Aorta (tissue), 5 donors: ENCODE measurements at regions not wholly inside any gene's neighbourhood (a gene's known extent, or its start where the extent isn't known, plus 50 kb on each side); places are given as distances from the start of the nearest gene placed in this dataset.
"Not testable (repeated sequence)": the region's sequence is repeated elsewhere in the genome, so short reads cannot be mapped to it uniquely, and the experiment has no call there.

Experiments used
- ATAC-seq: fragments of 200-7000 bp; cut with Tn5 transposase; one replicate; pipeline ENCODE4 v1.9.1; 2022; ENCODE audit warnings: moderate library complexity; ENCODE audit not compliant: low FRiP score
- DNase-seq, 2 donors: peaks; one replicate each; pipeline ENCODE4 v3.0.0-alpha.2; 2020
- H3K27ac ChIP-seq, 2 donors: one replicate each; pipeline ENCODE4 v1.5.1; 2013; ENCODE audit warnings: low read length in 2 of 2, mild to moderate bottlenecking in 2 of 2, moderate library complexity in 2 of 2, control low read depth in 1 of 2, inconsistent platforms in 1 of 2, low read depth in 1 of 2
- H3K27me3 ChIP-seq, 2 donors: one replicate each; pipeline ENCODE4 v1.6.1; 2013; ENCODE audit warnings: control low read depth in 1 of 2, low read length in 1 of 2, mild to moderate bottlenecking in 1 of 2, moderate library complexity in 1 of 2; ENCODE audit not compliant: insufficient read depth in 2 of 2, control insufficient read depth in 1 of 2
- H3K36me3 ChIP-seq, 2 donors: one replicate each; pipeline ENCODE4 v1.6.1; 2013; ENCODE audit warnings: control low read depth in 1 of 2, low read length in 1 of 2, mild to moderate bottlenecking in 1 of 2; ENCODE audit not compliant: insufficient read depth in 2 of 2, control insufficient read depth in 1 of 2
- H3K4me1 ChIP-seq, 2 donors: one replicate each; pipeline ENCODE4 v1.6.1; 2013; ENCODE audit warnings: low read length in 2 of 2, control low read depth in 1 of 2, mild to moderate bottlenecking in 1 of 2, moderate library complexity in 1 of 2; ENCODE audit not compliant: insufficient read depth in 2 of 2, control insufficient read depth in 1 of 2
- H3K4me3 ChIP-seq, 2 donors: one replicate each; pipeline ENCODE4 v1.5.1; 2013; ENCODE audit warnings: low read length in 2 of 2, control low read depth in 1 of 2, mild to moderate bottlenecking in 1 of 2
- H3K9me3 ChIP-seq: one replicate; pipeline ENCODE4 v1.6.1; 2013; ENCODE audit warnings: mild to moderate bottlenecking, low read length; ENCODE audit not compliant: control insufficient read depth
- WGBS, 2 donors: extraction: QIAGEN DNeasy Blood & Tissue Kit; methylation state at CpG; one replicate each; pipeline ENCODE4 v1.1.7; 2013; 5-methylcytosine and 5-hydroxymethylcytosine counted together
- intact Hi-C, 2 donors: fragments of 100-400 bp; cut with DNase I; formaldehyde crosslinking; loops; one replicate each; pipeline versions ENCODE4 v1.14.2 to v1.15.0; 2022
- donor health status: healthy with polysubstance abuse.
- donor health status: Bipolar disorder and iron deficiency.
- donor health status: DM: no; HTN: no; CAD: no.
- donor health status: DM: no; HTN: no; CAD: no.
- donor health status: DM: yes; HTN: yes; CAD: no.

- DNase-seq (no peak), ATAC-seq (no peak)
- WGBS, 2 donors: 62 to 66% methylated on average over 3 of the region's 3 CpGs
- Histone ChIP-seq H3K9me3 (no peaks in the 10 kb centered on the region), H3K4me1 (no peaks in the 10 kb centered on the region), H3K27ac (no peak overlapping the region), H3K27me3 (no peaks in the 10 kb centered on the region), H3K4me3 (no peak overlapping the region), H3K36me3 (no peaks in the 10 kb centered on the region)
- intact Hi-C loops: no loop called here
These were observed 73.7 kb downstream of the GEMIN8 start for GRCh38 chrX:13955975-13956374.

- H3K9me3 ChIP-seq: no peaks in the 10 kb centered on the region
- ATAC-seq (no peak), DNase-seq (no peak)
- no peak overlapping the region for H3K4me3 ChIP-seq
- H3K27ac ChIP-seq: no peak overlapping the region
- H3K27me3 ChIP-seq: no peaks in the 10 kb centered on the region
- no peaks in the 10 kb centered on the region for H3K4me1 ChIP-seq
- no peaks in the 10 kb centered on the region for H3K36me3 ChIP-seq
- intact Hi-C loops: no loop called here
- 81% methylated on average over 6 of the region's 6 CpGs for WGBS, 2 donors
These were observed 74.5 kb downstream of the GEMIN8 start for GRCh38 chrX:13955095-13955647.

- ATAC-seq: no peak
- Histone ChIP-seq H3K27ac (no peak overlapping the region), H3K36me3 (no peaks in the 10 kb centered on the region), H3K27me3 (no peaks in the 10 kb centered on the region), H3K4me3 (no peak overlapping the region), H3K9me3 (no peaks in the 10 kb centered on the region), H3K4me1 (no peaks in the 10 kb centered on the region)
- 71 to 84% methylated on average over 5 of the region's 5 CpGs for WGBS, 2 donors
- DNase-seq: no peak
- intact Hi-C loops: no loop called here
These were observed 77.1 kb downstream of the GEMIN8 start for GRCh38 chrX:13952581-13952980.

GRCh38 chrX:13946223-13946622 lies 83.5 kb downstream of the GEMIN8 start:
- 83 to 85% methylated on average over 5 to 6 of the region's 6 CpGs for WGBS, 2 donors
- H3K4me1 ChIP-seq, DNase-seq, ATAC-seq, intact Hi-C loops, H3K36me3 ChIP-seq, H3K27me3 ChIP-seq, H3K4me3 ChIP-seq, H3K27ac ChIP-seq, H3K9me3 ChIP-seq: not testable (repeated sequence)

- H3K27me3 ChIP-seq, H3K36me3 ChIP-seq, H3K9me3 ChIP-seq, H3K27ac ChIP-seq, DNase-seq, ATAC-seq, H3K4me3 ChIP-seq, H3K4me1 ChIP-seq, intact Hi-C loops: not testable (repeated sequence)
- 100% methylated on average over 1 of the region's 3 CpGs; no CpG with 5 or more reads in 1 of the 2 donors for WGBS, 2 donors
These were observed 83.9 kb downstream of the GEMIN8 start for GRCh38 chrX:13945787-13946186.

GRCh38 chrX:13940671-13941070 lies 89.0 kb downstream of the GEMIN8 start:
- 64 to 65% methylated on average over 2 of the region's 2 CpGs for WGBS, 2 donors
- H3K4me3 ChIP-seq: no peak overlapping the region
- H3K27me3 ChIP-seq: no peaks in the 10 kb centered on the region
- no peaks in the 10 kb centered on the region for H3K36me3 ChIP-seq
- H3K27ac ChIP-seq: no peak overlapping the region
- no peaks in the 10 kb centered on the region for H3K9me3 ChIP-seq
- no peak for ATAC-seq
- no peak for DNase-seq
- no peaks in the 10 kb centered on the region for H3K4me1 ChIP-seq
- intact Hi-C loops: no loop called here

GRCh38 chrX:13939741-13940597 lies 89.7 kb downstream of the GEMIN8 start:
- Histone ChIP-seq H3K4me3 (no peak overlapping the region), H3K4me1 (no peaks in the 10 kb centered on the region), H3K27ac (no peak overlapping the region), H3K9me3 (no peaks in the 10 kb centered on the region), H3K27me3 (no peaks in the 10 kb centered on the region), H3K36me3 (no peaks in the 10 kb centered on the region)
- intact Hi-C loops: no loop called here
- WGBS, 2 donors: 28 to 35% methylated on average over 6 of the region's 6 CpGs
- no peak for ATAC-seq
- no peak for DNase-seq

GRCh38 chrX:13938829-13939530 lies 90.7 kb downstream of the GEMIN8 start:
- WGBS, 2 donors: 14 to 25% methylated on average over 29 of the region's 29 CpGs
- Histone ChIP-seq H3K27ac (no peak overlapping the region), H3K4me3 (peak overlapping the region in 1 of 2 donors; percentile 71), H3K27me3 (no peaks in the 10 kb centered on the region), H3K9me3 (no peaks in the 10 kb centered on the region), H3K36me3 (no peaks in the 10 kb centered on the region), H3K4me1 (no peaks in the 10 kb centered on the region)
- intact Hi-C loops: no loop called here
- DNase-seq: no peak
- ATAC-seq: no peak
